Adrenal gland (tissue), 9 donors: ENCODE measurements at regions not wholly inside any gene's neighbourhood (a gene's known extent, or its start where the extent isn't known, plus 50 kb on each side); places are given as distances from the start of the nearest gene placed in this dataset.

Experiments
- DNase-seq, 7 donors: peaks; one replicate each; pipeline ENCODE4 v3.0.0-alpha.2; 2019 to 2020
- H3K27ac ChIP-seq, 5 donors: fragments of 200-600 bp; sonication (generic) in 4 of 5; 1 replicate in 3 of 5; 2 replicates in 2 of 5; pipeline versions ENCODE4 v1.5.1 to v1.8.0; 2016 to 2020; ENCODE audit warnings: mild to moderate bottlenecking in 1 of 5
- H3K27me3 ChIP-seq: fragments of 200-600 bp; 2 replicates; pipeline ENCODE4 v1.8.0; 2021
- H3K36me3 ChIP-seq, 2 donors: fragments of 200-600 bp; replicated peaks in 1 of 2; 1 replicate in 1 of 2; 2 replicates in 1 of 2; pipeline versions ENCODE4 v1.5.1 to v1.8.0; 2018 to 2022
- H3K4me1 ChIP-seq, 2 donors: fragments of 200-600 bp; replicated peaks in 1 of 2; 1 replicate in 1 of 2; 2 replicates in 1 of 2; pipeline versions ENCODE4 v1.5.1 to v1.8.0; 2018 to 2021
- H3K4me3 ChIP-seq, 4 donors: fragments of 200-600 bp; sonication (generic) in 3 of 4; one replicate each; pipeline ENCODE4 v1.5.1; 2016 to 2018
- H3K9me3 ChIP-seq, 3 donors: fragments of 200-600 bp; sonication (generic) in 1 of 3; replicated peaks in 1 of 3; 1 replicate in 2 of 3; 2 replicates in 1 of 3; pipeline versions ENCODE4 v1.5.1 to v1.8.0; 2016 to 2021
- POLR2A ChIP-seq, 2 donors: fragments of 450-650 bp; IDR thresholded peaks; one replicate each; pipeline ENCODE4 v1.6.1; 2017; ENCODE audit warnings: antibody characterized with exemption in 2 of 2, mild to moderate bottlenecking in 2 of 2, moderate library complexity in 1 of 2
- WGBS, 4 donors: extraction: QIAGEN DNeasy Blood & Tissue Kit in 2 of 4; methylation state at CpG; one replicate each; pipeline versions ENCODE4 v1.1.5 to v1.1.7; 2013 to 2017; 5-methylcytosine and 5-hydroxymethylcytosine counted together
- intact Hi-C, 2 donors: fragments of 100-400 bp; cut with DNase I; formaldehyde crosslinking; loops; one replicate each; pipeline versions ENCODE4 v1.14.1 to v1.15.0; 2022 to 2023
- TF ChIP-seq, protein P1 (sequence below), 6 experiments: fragments of 450-650 bp in 4 of 6; fragments of 200-600 bp in 2 of 6; sonication (generic) in 1 of 6; IDR thresholded peaks; 1 replicate in 5 of 6; 2 replicates in 1 of 6; pipeline versions ENCODE4 v1.5.1 to v1.8.0; 2016 to 2021; ENCODE audit warnings: antibody characterized with exemption in 6 of 6, mild to moderate bottlenecking in 2 of 6, moderate library complexity in 1 of 6
- donor health status: healthy with polysubstance abuse.
- donor health status: Bipolar disorder and iron deficiency.
- donor health status: DM: yes; HTN: yes; CAD: no.
- donor health status: DM: no; HTN: no; CAD: no.
- donor health status: DM: no; HTN: no; CAD: no.

DNA sequence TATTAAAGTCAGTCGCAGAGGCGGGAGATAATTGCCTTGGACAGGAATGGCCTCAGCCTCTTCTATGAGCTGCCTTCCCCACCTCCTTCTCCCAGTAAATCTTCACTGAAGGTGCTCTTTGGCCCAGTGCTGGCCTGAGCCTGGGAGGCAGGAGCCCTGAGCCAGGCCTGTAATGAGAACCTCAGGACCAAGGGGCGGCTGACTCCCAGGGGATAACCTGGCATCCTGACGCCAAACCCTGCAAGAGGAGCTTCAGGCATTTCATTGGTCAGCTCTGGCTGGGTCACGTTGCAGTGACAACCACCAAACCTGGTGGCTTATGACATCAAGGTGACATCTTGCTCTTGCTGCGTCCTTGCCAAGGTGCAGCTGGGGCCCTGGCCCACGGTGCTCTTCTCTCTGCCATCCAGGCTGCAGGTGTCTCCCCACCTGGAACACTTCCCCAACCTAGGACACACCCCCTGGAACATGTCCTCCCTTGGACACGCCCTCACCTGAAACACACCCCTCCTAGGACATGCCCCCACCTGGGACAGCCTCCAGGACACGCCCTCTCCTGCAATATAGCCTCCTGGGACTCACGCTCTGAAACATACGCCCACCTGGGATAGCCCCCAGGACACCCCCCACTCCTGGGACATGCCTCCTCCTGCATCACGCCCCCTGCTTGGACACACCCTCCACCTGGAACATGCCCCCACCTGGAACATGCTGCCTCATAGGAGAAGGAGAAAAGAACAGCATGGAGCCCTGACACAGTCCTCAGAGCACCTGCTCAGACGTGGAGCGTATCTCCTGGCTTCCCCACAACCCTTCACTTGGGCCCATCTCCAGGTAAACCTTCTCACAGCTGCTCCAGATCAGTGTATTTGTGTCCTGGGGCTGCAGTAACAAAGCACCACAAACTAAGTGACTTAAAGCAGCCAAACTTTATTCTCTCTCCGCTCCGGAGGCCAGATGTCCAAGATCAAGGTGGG, 333.6 kb downstream of the NPHP4 start:
- peak in 1 of 7 donors; percentile 24 for DNase-seq
- Histone ChIP-seq H3K4me3 (no peak overlapping the region), H3K36me3 (no peaks in the 10 kb centered on the region), H3K9me3 (no peaks in the 10 kb centered on the region), H3K27me3 (no peaks in the 10 kb centered on the region), H3K4me1 (no peaks in the 10 kb centered on the region), H3K27ac (no peak overlapping the region)
- 79 to 85% (median 82%) methylated on average over 10 to 16 of the region's 16 CpGs for WGBS, 4 donors
- TF ChIP-seq, protein P1, sequence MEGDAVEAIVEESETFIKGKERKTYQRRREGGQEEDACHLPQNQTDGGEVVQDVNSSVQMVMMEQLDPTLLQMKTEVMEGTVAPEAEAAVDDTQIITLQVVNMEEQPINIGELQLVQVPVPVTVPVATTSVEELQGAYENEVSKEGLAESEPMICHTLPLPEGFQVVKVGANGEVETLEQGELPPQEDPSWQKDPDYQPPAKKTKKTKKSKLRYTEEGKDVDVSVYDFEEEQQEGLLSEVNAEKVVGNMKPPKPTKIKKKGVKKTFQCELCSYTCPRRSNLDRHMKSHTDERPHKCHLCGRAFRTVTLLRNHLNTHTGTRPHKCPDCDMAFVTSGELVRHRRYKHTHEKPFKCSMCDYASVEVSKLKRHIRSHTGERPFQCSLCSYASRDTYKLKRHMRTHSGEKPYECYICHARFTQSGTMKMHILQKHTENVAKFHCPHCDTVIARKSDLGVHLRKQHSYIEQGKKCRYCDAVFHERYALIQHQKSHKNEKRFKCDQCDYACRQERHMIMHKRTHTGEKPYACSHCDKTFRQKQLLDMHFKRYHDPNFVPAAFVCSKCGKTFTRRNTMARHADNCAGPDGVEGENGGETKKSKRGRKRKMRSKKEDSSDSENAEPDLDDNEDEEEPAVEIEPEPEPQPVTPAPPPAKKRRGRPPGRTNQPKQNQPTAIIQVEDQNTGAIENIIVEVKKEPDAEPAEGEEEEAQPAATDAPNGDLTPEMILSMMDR (IDR thresholded peaks at IDR 0.05) = no peak
- no peak for TF ChIP-seq POLR2A (IDR thresholded peaks at IDR 0.05)
- intact Hi-C loops = no loop called here

GRCh38 chr1:5651964-5652821, 340.0 kb downstream of the NPHP4 start:
- intact Hi-C loops = no loop called here
- Histone ChIP-seq H3K4me3 (no peak overlapping the region), H3K36me3 (no peaks in the 10 kb centered on the region), H3K9me3 (no peaks in the 10 kb centered on the region), H3K27ac (peak overlapping the region in 1 of 5 donors; percentile 13), H3K4me1 (peaks cover 0 to 10% of the 10 kb centered on the region in 2 donors), H3K27me3 (peaks cover 17% of the 10 kb centered on the region)
- no peak for TF ChIP-seq POLR2A (IDR thresholded peaks at IDR 0.05)
- TF ChIP-seq, protein P1 (IDR thresholded peaks at IDR 0.05) = peak in 1 of 6 experiments; percentile 12
- peak in 6 of 7 donors; percentile 19 to 78 (median 34) for DNase-seq
- 12 to 14% (median 13%) methylated on average over 11 to 18 of the region's 18 CpGs for WGBS, 4 donors

DNA sequence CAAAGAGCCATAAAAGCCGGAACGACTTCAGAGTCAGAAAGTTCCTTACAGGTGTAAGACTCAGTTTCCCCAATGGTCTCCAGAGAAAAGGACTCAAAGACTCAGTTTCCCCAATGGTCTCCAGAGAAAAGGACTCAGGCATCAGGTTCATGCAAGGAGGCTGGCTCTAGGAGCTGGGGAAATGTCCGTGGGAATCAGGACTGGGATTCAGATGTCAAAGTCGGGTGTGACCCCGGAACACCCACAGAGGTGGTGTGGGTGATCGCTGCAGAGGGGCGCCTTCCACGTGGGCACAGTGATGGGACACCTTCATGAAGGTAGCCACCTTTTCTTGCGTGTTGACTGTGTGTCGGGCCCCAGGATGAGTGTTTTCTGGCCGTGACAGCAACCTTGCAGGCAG, 340.8 kb downstream of the NPHP4 start:
- Histone ChIP-seq H3K27ac (peak overlapping the region in 1 of 5 donors; percentile 13), H3K9me3 (no peaks in the 10 kb centered on the region), H3K4me3 (no peak overlapping the region), H3K27me3 (peaks cover 23% of the 10 kb centered on the region), H3K36me3 (no peaks in the 10 kb centered on the region), H3K4me1 (peaks cover 0 to 10% of the 10 kb centered on the region in 2 donors)
- intact Hi-C loops = no loop called here
- TF ChIP-seq POLR2A (IDR thresholded peaks at IDR 0.05) = no peak
- TF ChIP-seq, protein P1 (IDR thresholded peaks at IDR 0.05) = no peak
- peak in 1 of 7 donors; percentile 43 for DNase-seq
- WGBS, 4 donors = 78 to 88% (median 85%) methylated on average over 10 to 11 of the region's 11 CpGs

DNA sequence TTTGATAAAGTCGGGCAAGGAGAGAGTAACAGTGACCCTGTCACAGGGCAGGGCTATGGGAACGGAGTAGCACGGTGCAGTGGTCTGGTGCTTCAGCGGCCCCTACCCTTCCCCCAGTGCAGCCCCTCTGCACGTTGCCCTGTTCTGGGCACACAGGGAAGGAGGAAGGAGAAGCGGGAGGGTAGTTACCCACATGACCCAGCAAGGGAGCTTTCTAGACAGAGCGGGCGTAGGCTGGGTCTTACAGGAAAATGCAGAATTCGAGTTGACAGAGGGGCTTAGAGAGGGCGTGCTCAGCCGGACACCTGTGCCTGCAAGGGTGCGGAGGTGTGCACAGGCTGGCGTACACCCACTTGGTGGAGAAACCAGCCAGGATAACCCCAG, 341.2 kb downstream of the NPHP4 start:
- Histone ChIP-seq H3K4me1 (peaks cover 0 to 10% of the 10 kb centered on the region in 2 donors), H3K27me3 (peaks cover 28% of the 10 kb centered on the region), H3K36me3 (no peaks in the 10 kb centered on the region), H3K27ac (no peak overlapping the region), H3K4me3 (no peak overlapping the region), H3K9me3 (no peaks in the 10 kb centered on the region)
- no peak for DNase-seq
- WGBS, 4 donors = 75 to 87% (median 83%) methylated on average over 13 of the region's 13 CpGs
- no peak for TF ChIP-seq POLR2A (IDR thresholded peaks at IDR 0.05)
- TF ChIP-seq, protein P1 (IDR thresholded peaks at IDR 0.05) = no peak
- intact Hi-C loops = no loop called here
